OCI-LY7 (cell line): ENCODE measurements at regions not wholly inside any gene's neighbourhood (a gene's known extent, or its start where the extent isn't known, plus 50 kb on each side); places are given as distances from the start of the nearest gene placed in this dataset.

Source experiments
- CTCF ChIP-seq: fragments of 200-600 bp; sonication (generic); conservative IDR thresholded peaks from 2 replicates; pipeline ENCODE4 v1.5.1; 2014; ENCODE audit warnings: mild to moderate bottlenecking, antibody characterized with exemption, low read length, moderate library complexity, mixed read lengths
- EZH2phosphoT487 ChIP-seq: fragments of 200-600 bp; sonication (generic); IDR thresholded peaks from 2 replicates; pipeline ENCODE4 v1.6.1; 2018; ENCODE audit warnings: low read depth, borderline replicate concordance, mild to moderate bottlenecking, mixed run types, antibody characterized with exemption, low read length, moderate library complexity, mixed read lengths

GRCh38 chr14:62146030-62146429 lies 383.8 kb downstream of the SNAPC1 start:
- no peak for TF ChIP-seq CTCF
- no peak for TF ChIP-seq EZH2phosphoT487
